CD8-positive, alpha-beta memory T cell (primary cell): ENCODE measurements at regions not wholly inside any gene's neighbourhood (a gene's known extent, or its start where the extent isn't known, plus 50 kb on each side); places are given as distances from the start of the nearest gene placed in this dataset.
A peak's percentile ranks its signal among the peaks of the same experiment; 100 is the strongest.
"Not testable (repeated sequence)": the region's sequence is repeated elsewhere in the genome, so short reads cannot be mapped to it uniquely, and the experiment has no call there.

Experiments
- CTCF ChIA-PET: fragments of 350-600 bp; sonication (Branson Sonifier 250); formaldehyde crosslinking; loops from one replicate; lab custom pipeline; 2021; ENCODE audit warnings: antibody characterized with exemption; lab: Charles Lee
- POLR2A ChIA-PET: fragments of 350-600 bp; sonication (Branson Sonifier 250); formaldehyde crosslinking; loops from one replicate; lab custom pipeline; 2021; ENCODE audit warnings: antibody characterized with exemption; lab: Charles Lee
- DNase-seq, 5 donors: peaks; one replicate each; pipeline versions ENCODE4 v3.0.0 to v3.0.0-alpha.2; 2020 to 2022; ENCODE audit warnings: mixed read lengths in 1 of 5
- H3K27ac ChIP-seq: one replicate; pipeline ENCODE4 v1.7.0; 2013; ENCODE audit warnings: low read depth, mild to moderate bottlenecking, low read length, moderate library complexity
- H3K27me3 ChIP-seq: 2 replicates; pipeline ENCODE4 v1.7.0; 2013; ENCODE audit warnings: low read length, mild to moderate bottlenecking; ENCODE audit not compliant: insufficient read depth, poor library complexity, severe bottlenecking
- H3K36me3 ChIP-seq: 2 replicates; pipeline ENCODE4 v1.7.0; 2013; ENCODE audit warnings: mild to moderate bottlenecking, low read length, moderate library complexity; ENCODE audit not compliant: insufficient read depth
- H3K4me1 ChIP-seq: 2 replicates; pipeline ENCODE4 v1.7.0; 2013; ENCODE audit warnings: mild to moderate bottlenecking, low read length, moderate library complexity; ENCODE audit not compliant: insufficient read depth
- H3K4me3 ChIP-seq: 2 replicates; pipeline ENCODE4 v1.7.0; 2013; ENCODE audit warnings: mild to moderate bottlenecking, low read length
- H3K9me3 ChIP-seq: 2 replicates; pipeline ENCODE4 v1.7.0; 2013; ENCODE audit warnings: mild to moderate bottlenecking, low read length
- H3K27ac Mint-ChIP-seq, 8 donors: one replicate each; pipeline ENCODE4 v1.8.0; 2020 to 2021; ENCODE audit warnings: mixed read lengths in 8 of 8, mild to moderate bottlenecking in 6 of 8, inconsistent platforms in 3 of 8, moderate library complexity in 3 of 8
- H3K27me3 Mint-ChIP-seq, 2 donors: one replicate each; pipeline ENCODE4 v1.8.0; 2020 to 2021; ENCODE audit warnings: mixed read lengths in 2 of 2, mild to moderate bottlenecking in 1 of 2, moderate library complexity in 1 of 2
- H3K36me3 Mint-ChIP-seq, 3 donors: one replicate each; pipeline ENCODE4 v1.8.0; 2020 to 2021; ENCODE audit warnings: mixed read lengths in 3 of 3, inconsistent platforms in 1 of 3, mild to moderate bottlenecking in 1 of 3
- H3K4me1 Mint-ChIP-seq, 3 donors: one replicate each; pipeline ENCODE4 v1.8.0; 2020 to 2021; ENCODE audit warnings: mixed read lengths in 3 of 3, inconsistent platforms in 1 of 3, mild to moderate bottlenecking in 1 of 3
- H3K4me3 Mint-ChIP-seq, 7 donors: one replicate each; pipeline ENCODE4 v1.8.0; 2020 to 2021; ENCODE audit warnings: mixed read lengths in 7 of 7, mild to moderate bottlenecking in 6 of 7, moderate library complexity in 4 of 7, inconsistent platforms in 2 of 7
- H3K9me3 Mint-ChIP-seq, 5 donors: one replicate each; pipeline ENCODE4 v1.8.0; 2020 to 2022; ENCODE audit warnings: mixed read lengths in 5 of 5, mild to moderate bottlenecking in 3 of 5, moderate library complexity in 2 of 5, inconsistent platforms in 1 of 5

DNA sequence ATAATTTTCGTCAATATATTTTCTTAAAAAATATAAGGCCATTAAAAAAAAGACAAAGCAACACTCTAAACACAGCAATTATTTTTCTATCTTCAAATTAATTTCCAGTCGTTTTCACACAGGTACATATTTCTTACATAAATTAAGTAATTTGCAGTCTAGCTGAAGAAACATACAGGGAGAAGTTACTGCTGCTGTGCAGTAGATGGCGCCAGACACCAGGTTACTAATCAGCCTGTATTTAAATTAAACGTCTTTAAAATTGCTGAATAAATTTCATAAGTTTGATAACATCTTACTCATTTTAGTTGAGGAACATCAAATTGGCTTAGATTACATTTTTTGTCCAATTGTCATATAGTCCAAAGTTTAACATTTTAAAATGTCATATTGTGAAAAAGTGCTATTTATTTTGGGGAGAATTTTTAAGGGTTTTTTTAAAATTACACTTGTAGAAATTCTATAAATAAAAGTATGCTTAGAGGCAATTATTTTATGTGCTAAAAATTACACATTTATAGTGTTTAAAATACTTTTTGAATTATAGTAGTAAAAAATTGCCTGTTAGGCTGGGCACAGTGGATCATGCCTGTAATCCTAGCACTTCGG is 88.4 kb downstream of the PMAIP1 start:
- Mint-ChIP-seq H3K27me3 (peaks cover 3 to 16% of the 10 kb centered on the region in 2 donors), H3K9me3 (no peaks in the 10 kb centered on the region), H3K27ac (no peak overlapping the region), H3K4me3 (no peak overlapping the region), H3K36me3 (no peaks in the 10 kb centered on the region), H3K4me1 (peaks cover 0 to 4% (median 0%) of the 10 kb centered on the region in 3 donors)
- peak; percentile 13 to 62 (median 16) for DNase-seq
- no peaks in the 10 kb centered on the region for H3K27me3 ChIP-seq
- no peak overlapping the region for H3K4me3 ChIP-seq
- H3K27ac ChIP-seq, result no peak overlapping the region
- ChIA-PET CTCF (interaction anchor here (0.6 to 2.1 kb wide), 6 partner anchors 8 to 1520 kb away, joined by 3 to 6 read pairs (median 3); no protein-coding TSS in a partner anchor), POLR2A (interaction anchor here (0.6 kb wide), 1 partner anchor 1511 kb away, joined by 4 read pairs; no protein-coding TSS in a partner anchor)
- no peaks in the 10 kb centered on the region for H3K36me3 ChIP-seq
- no peaks in the 10 kb centered on the region for H3K4me1 ChIP-seq
- H3K9me3 ChIP-seq, result no peaks in the 10 kb centered on the region

DNA sequence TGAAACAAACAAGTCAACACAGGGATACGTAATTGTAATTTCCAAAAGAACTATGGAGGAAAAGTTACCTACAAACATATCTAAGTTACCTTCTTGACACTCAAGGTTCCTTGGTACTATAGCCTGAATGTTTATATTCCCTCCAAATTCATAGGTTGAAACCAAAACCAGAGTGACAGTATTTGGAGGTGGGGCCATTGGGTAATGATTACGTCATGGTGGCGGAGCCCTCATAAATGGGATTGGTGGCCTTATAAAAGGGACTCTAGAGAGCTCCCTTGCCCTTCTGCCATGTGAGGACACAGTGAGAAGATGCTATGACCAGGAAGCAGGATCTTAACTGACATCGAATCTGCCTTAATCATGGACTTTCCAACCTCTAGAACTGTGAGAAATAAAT is 87.3 kb downstream of the PMAIP1 start:
- Histone ChIP-seq H3K4me3 (no peak overlapping the region), H3K27me3 (no peaks in the 10 kb centered on the region), H3K36me3 (no peaks in the 10 kb centered on the region), H3K9me3 (no peaks in the 10 kb centered on the region), H3K27ac (no peak overlapping the region), H3K4me1 (no peaks in the 10 kb centered on the region)
- H3K4me1 Mint-ChIP-seq, result peaks cover 0 to 4% (median 0%) of the 10 kb centered on the region in 3 donors
- H3K4me3 Mint-ChIP-seq, result no peak overlapping the region
- H3K36me3 Mint-ChIP-seq, result no peaks in the 10 kb centered on the region
- H3K27me3 Mint-ChIP-seq, result peaks cover 2 to 12% of the 10 kb centered on the region in 2 donors
- H3K9me3 Mint-ChIP-seq, result no peaks in the 10 kb centered on the region
- POLR2A ChIA-PET, result no interaction called here
- no peak overlapping the region for H3K27ac Mint-ChIP-seq
- no peak for DNase-seq
- CTCF ChIA-PET, result interaction anchor here (1.0 to 2.1 kb wide), 2 partner anchors 9 kb away, joined by 4 to 6 read pairs; no protein-coding TSS in a partner anchor

DNA sequence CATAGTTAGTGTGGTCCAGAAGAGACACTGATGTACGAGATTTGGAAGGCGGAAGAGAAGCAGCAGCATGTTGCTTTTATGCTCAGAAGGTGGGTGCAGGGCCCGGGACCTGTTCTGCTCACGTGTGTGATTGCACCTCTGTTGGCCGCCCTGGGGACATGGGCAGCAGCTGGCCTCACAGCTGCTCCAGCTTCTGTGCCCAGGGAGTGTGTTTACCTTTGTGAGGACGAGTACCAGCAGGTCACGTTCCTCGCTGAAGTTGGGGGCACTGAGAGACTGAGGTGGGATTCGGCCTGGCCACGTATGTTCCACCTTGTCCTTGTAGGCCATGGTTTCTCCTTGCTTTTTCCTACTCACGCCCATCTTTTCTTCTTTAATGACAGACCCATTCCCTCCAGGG is 86.3 kb downstream of the PMAIP1 start:
- Mint-ChIP-seq H3K9me3 (no peaks in the 10 kb centered on the region), H3K4me3 (no peak overlapping the region), H3K27me3 (peaks cover 2 to 10% of the 10 kb centered on the region in 2 donors), H3K4me1 (peaks cover 0 to 4% (median 0%) of the 10 kb centered on the region in 3 donors), H3K36me3 (no peaks in the 10 kb centered on the region), H3K27ac (no peak overlapping the region)
- H3K27ac ChIP-seq, result no peak overlapping the region
- CTCF ChIA-PET, result no interaction called here
- H3K9me3 ChIP-seq, result no peaks in the 10 kb centered on the region
- no peaks in the 10 kb centered on the region for H3K36me3 ChIP-seq
- no peaks in the 10 kb centered on the region for H3K27me3 ChIP-seq
- H3K4me1 ChIP-seq, result no peaks in the 10 kb centered on the region
- POLR2A ChIA-PET, result no interaction called here
- no peak overlapping the region for H3K4me3 ChIP-seq
- no peak for DNase-seq

DNA sequence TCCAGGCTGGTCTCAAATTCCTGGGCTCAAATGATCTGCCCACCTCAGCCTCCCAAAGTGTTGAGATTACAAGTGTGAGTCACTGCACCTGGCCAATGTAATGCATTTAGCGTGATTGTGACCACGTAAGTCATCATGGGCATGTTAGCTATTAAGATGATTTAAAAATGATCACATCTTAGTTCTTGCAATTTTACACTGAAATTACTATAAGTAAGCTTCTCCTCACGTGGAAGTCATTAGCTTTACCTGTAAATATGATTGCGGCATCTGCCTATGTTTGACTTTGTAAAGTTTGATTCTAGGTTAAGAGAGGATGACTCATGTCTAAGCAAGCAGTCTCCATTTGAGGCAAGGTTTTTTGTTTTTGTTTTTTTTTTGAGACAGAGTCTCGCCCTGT is 85.5 kb downstream of the PMAIP1 start:
- no peaks in the 10 kb centered on the region for H3K9me3 ChIP-seq
- Mint-ChIP-seq H3K9me3 (no peaks in the 10 kb centered on the region), H3K36me3 (no peaks in the 10 kb centered on the region), H3K27ac (peak overlapping the region in 1 of 8 donors; percentile 31), H3K4me1 (no peaks in the 10 kb centered on the region), H3K4me3 (no peak overlapping the region), H3K27me3 (peaks cover 2 to 10% of the 10 kb centered on the region in 2 donors)
- ChIA-PET CTCF (no interaction called here), POLR2A (no interaction called here)
- DNase-seq, result no peak
- H3K27me3 ChIP-seq, result no peaks in the 10 kb centered on the region
- H3K36me3 ChIP-seq, result no peaks in the 10 kb centered on the region
- no peak overlapping the region for H3K4me3 ChIP-seq
- no peaks in the 10 kb centered on the region for H3K4me1 ChIP-seq
- no peak overlapping the region for H3K27ac ChIP-seq

DNA sequence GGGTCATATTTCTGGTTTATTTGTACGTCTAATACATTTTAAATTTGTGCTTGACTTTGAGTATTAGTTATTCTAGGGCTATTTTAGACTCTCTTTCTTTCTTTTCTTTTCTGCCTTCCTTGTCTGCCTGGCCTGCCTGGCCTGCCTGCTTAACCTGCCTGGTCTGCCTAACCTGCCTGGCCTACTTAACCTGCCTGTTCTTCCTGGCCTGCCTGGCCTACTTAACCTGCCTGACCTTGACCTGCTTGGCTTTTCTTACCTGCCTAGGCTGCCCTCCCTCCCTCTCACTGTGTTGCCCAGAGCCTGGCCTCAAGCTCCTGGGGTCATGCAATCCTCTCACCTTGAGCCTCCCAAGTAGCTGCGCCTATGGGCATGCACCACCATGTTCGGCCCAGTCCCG is 83.7 kb downstream of the PMAIP1 start:
- H3K36me3 ChIP-seq, result no peaks in the 10 kb centered on the region
- no peak overlapping the region for H3K27ac ChIP-seq
- no peak overlapping the region for H3K4me3 ChIP-seq
- H3K27ac Mint-ChIP-seq, result no peak overlapping the region
- H3K27me3 ChIP-seq, result no peaks in the 10 kb centered on the region
- POLR2A ChIA-PET, result no interaction called here
- no peaks in the 10 kb centered on the region for H3K36me3 Mint-ChIP-seq
- H3K9me3 Mint-ChIP-seq, result no peaks in the 10 kb centered on the region
- no peaks in the 10 kb centered on the region for H3K9me3 ChIP-seq
- CTCF ChIA-PET, result interaction anchor here (1.1 kb wide), 1 partner anchor 12 kb away, joined by 3 read pairs; no protein-coding TSS in a partner anchor
- H3K4me1 Mint-ChIP-seq, result no peaks in the 10 kb centered on the region
- H3K27me3 Mint-ChIP-seq, result peaks cover 2% of the 10 kb centered on the region in 2 donors
- no peak overlapping the region for H3K4me3 Mint-ChIP-seq
- no peaks in the 10 kb centered on the region for H3K4me1 ChIP-seq
- DNase-seq, result no peak

DNA sequence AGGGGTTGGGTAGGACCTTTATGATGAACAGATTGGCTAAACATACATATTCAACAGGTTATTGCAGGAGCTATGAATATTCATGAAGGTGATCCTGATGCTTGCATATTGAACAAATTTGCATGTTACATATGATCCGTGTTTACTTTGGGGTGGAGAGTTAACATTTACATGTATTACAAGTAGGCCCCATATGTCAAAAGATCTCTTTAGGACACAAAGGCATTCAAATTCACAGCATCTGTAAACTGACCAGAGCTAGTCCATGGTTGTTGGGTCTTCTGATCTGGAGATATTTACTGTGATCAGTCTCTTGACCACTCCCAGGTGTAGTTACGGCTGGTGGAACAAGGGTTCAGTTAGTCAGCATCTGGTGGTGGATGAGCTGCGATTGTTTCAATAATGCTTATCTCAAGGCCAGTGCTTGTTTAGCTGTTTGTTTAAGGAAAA is 80.4 kb downstream of the PMAIP1 start:
- Histone ChIP-seq H3K27me3 (no peaks in the 10 kb centered on the region), H3K4me3 (no peak overlapping the region), H3K36me3 (no peaks in the 10 kb centered on the region), H3K27ac (no peak overlapping the region), H3K4me1 (no peaks in the 10 kb centered on the region), H3K9me3 (no peaks in the 10 kb centered on the region)
- H3K36me3 Mint-ChIP-seq, result no peaks in the 10 kb centered on the region
- POLR2A ChIA-PET, result no interaction called here
- no peaks in the 10 kb centered on the region for H3K4me1 Mint-ChIP-seq
- no peaks in the 10 kb centered on the region for H3K9me3 Mint-ChIP-seq
- peaks cover 0 to 2% of the 10 kb centered on the region in 2 donors for H3K27me3 Mint-ChIP-seq
- DNase-seq, result no peak
- CTCF ChIA-PET, result interaction anchor here (0.9 kb wide), 1 partner anchor 31 kb away, joined by 3 read pairs; no protein-coding TSS in a partner anchor
- H3K4me3 Mint-ChIP-seq, result no peak overlapping the region
- H3K27ac Mint-ChIP-seq, result no peak overlapping the region

DNA sequence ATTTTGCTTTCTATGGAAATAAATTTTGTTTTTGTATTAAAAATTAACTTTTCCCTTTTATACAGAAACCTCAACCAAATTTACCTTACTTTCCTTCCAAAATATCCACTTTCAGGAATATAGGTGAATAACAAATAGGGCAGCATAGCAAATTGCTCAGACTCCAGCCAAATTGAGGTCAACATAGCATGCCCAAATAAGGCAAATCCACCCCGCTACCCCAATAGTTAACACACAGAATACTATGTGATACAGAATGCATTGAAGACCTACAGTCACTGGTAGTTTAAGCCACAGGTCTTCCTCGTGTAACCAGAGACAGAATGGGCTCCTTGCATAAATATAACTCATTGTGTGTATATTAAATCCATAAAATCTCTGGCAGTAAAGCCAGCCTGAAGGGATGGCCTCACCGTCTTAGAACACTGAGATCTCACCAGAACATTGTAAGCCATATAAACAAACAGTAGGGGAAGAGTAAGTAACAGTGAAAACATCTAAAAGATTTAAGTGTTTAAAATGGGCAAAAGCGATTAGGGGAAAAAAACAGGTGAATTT is 72.2 kb downstream of the PMAIP1 start:
- Mint-ChIP-seq H3K36me3 (no peaks in the 10 kb centered on the region), H3K9me3 (no peaks in the 10 kb centered on the region), H3K4me3 (no peak overlapping the region), H3K27ac (no peak overlapping the region), H3K27me3 (peaks cover 1 to 14% of the 10 kb centered on the region in 2 donors), H3K4me1 (peaks cover 8% of the 10 kb centered on the region in 3 donors)
- H3K36me3 ChIP-seq, result no peaks in the 10 kb centered on the region
- POLR2A ChIA-PET, result no interaction called here
- no peaks in the 10 kb centered on the region for H3K27me3 ChIP-seq
- H3K27ac ChIP-seq, result no peak overlapping the region
- DNase-seq, result no peak
- H3K4me3 ChIP-seq, result no peak overlapping the region
- CTCF ChIA-PET, result no interaction called here
- no peaks in the 10 kb centered on the region for H3K9me3 ChIP-seq
- H3K4me1 ChIP-seq, result no peaks in the 10 kb centered on the region

DNA sequence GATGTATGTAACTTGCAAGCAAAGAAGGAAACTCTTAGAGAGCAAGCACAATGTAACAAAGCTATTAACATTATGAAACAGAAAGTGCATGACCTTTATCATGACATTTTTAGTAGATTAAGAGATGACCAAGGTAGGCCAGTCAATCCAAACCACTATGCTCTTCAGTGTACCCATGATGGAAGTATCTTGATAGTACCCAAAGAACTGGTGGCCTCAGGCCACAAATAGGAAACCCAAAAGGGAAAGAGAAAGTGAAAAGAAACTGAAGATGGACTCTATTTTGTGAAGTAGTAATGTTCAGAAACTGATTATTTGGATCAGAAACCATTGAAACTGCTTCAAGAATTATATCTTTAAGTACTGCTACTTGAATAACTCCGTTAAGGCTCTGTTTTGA is 71.3 kb downstream of the PMAIP1 start:
- POLR2A ChIA-PET, H3K4me1 Mint-ChIP-seq, DNase-seq, H3K36me3 Mint-ChIP-seq, H3K27ac ChIP-seq, CTCF ChIA-PET, H3K4me3 Mint-ChIP-seq, H3K4me3 ChIP-seq, H3K27me3 ChIP-seq, H3K27ac Mint-ChIP-seq, H3K9me3 ChIP-seq, H3K4me1 ChIP-seq, H3K36me3 ChIP-seq, H3K9me3 Mint-ChIP-seq: not testable (repeated sequence)
- H3K27me3 Mint-ChIP-seq, result peaks cover 1 to 16% of the 10 kb centered on the region in 2 donors
